ENCODE measurements at regions not wholly inside any gene's neighbourhood (a gene's known extent, or its start where the extent isn't known, plus 50 kb on each side); places are given as distances from the start of the nearest gene placed in this dataset.

DNA sequence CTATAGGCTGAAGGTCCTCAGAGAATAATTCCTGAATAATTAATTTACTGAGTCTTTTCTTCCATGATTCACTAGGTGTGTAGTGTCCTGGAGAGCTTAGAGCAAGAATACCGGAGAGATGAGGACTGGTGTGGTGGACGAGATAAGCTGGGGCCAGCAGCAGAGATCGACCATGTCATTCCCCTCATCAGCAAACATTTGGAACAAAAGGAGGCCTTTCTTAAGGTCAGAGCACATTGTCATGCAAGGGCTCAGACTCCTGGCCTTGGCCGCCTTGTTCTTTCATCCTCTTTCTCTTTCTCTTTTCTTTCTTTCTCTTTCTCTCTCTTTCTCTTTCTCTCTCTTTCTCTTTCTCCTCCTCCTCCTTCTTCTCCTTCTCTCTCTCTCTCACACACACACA lies 291.4 kb upstream of the UMPS start:
- no peak for DNase-seq (ENCODE audit: extremely low spot score)
- ChIA-PET CTCF (interaction anchor here (1.0 to 1.5 kb wide), 4 partner anchors 10 to 354 kb away, joined by 3 to 5 read pairs (median 3); no protein-coding TSS in a partner anchor), POLR2A (no interaction called here)
- TF ChIP-seq CTCF (IDR thresholded peaks at IDR 0.05; ENCODE audit: control extremely low read depth, extremely low read depth, low read depth, missing control alignments): no peak

DNA sequence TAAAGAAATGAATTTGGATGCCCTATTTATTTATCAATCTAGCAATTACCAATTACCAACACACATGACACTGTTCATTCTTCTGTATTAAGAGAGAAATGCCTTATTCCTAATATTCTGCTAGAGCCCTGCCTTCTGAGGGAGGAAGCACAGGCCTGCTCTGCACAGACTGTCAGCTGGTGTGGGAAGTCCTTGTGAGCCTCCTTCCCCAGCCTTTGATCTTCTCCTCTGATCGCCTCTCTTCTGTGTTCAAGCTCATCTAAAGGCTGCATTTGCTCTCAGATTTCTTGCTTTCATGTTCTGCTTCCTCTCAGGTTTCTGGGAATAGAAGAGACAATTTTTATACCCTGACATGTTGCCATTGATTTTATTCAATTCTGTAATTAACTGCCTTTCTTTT lies 290.6 kb upstream of the UMPS start:
- POLR2A ChIA-PET: no interaction called here
- DNase-seq (ENCODE audit: extremely low spot score): no peak
- CTCF ChIA-PET: interaction anchor here (0.8 to 2.8 kb wide), 7 partner anchors 11 to 355 kb away, joined by 3 to 9 read pairs (median 3); no protein-coding TSS in a partner anchor
- TF ChIP-seq CTCF (IDR thresholded peaks at IDR 0.05; ENCODE audit: control extremely low read depth, extremely low read depth, low read depth, missing control alignments): no peak

- DNase-seq (ENCODE audit: extremely low spot score): no peak
- ChIA-PET CTCF (interaction anchor here (1.2 to 2.8 kb wide), 2 partner anchors 12 to 27 kb away, joined by 4 to 9 read pairs; no protein-coding TSS in a partner anchor), POLR2A (no interaction called here)
- no peak for TF ChIP-seq CTCF (IDR thresholded peaks at IDR 0.05; ENCODE audit: control extremely low read depth, extremely low read depth, low read depth, missing control alignments)
Observed at GRCh38 chr3:124441766-124442165, 288.5 kb upstream of the UMPS start.

DNA sequence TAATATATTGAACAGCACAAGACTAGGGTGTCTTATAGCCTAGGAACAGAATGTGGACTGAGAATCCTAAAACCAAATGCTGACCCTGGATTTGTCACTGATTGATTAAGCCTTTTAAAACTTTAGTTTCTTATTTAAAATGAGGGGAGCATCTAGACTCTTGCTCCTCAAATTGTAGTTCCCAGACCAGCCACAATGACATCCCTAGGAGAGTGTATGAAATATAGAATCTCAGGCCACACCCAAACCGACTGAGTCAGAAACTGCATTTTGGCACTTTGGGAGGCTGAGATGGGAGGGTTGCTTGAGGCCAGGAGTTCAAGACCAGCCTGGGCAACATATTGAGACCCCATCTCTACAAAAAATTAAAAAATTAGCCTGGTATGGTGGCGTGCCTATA lies 287.8 kb upstream of the UMPS start:
- no peak for TF ChIP-seq CTCF (IDR thresholded peaks at IDR 0.05; ENCODE audit: control extremely low read depth, extremely low read depth, low read depth, missing control alignments)
- CTCF ChIA-PET: no interaction called here

GRCh38 chr3:124443446-124443845 lies 286.8 kb upstream of the UMPS start:
- DNase-seq (ENCODE audit: extremely low spot score): no peak
- ChIA-PET CTCF (interaction anchor here (1.0 to 6.4 kb wide), 3 partner anchors 8 to 23 kb away, joined by 3 to 35 read pairs (median 3); no protein-coding TSS in a partner anchor), POLR2A (no interaction called here)
- no peak for TF ChIP-seq CTCF (IDR thresholded peaks at IDR 0.05; ENCODE audit: control extremely low read depth, extremely low read depth, low read depth, missing control alignments)

More for the DNA sequence above, 287.8 kb upstream of the UMPS start:
- POLR2A ChIA-PET: no interaction called here
- no peak for DNase-seq (ENCODE audit: extremely low spot score)

DNA sequence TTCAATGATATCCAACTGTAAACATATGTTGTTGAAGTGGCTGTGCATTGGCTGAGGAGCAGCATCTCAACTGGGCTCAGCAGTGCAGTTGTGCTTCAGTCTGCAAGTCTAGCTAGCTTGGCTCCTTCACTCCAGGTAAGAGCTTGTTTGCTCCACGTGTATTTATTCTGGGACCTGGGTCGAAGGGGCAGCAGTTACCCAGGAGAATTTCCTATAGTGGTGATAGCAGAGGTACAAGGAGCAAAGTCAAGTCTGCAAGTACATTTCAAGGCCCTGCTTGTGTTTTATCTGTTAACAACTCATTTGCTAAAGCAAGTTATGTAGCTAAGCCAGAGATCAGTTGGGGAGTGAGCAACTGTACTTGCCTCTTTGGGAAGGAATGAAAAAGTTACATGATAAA lies 286.2 kb upstream of the UMPS start:
- CTCF ChIA-PET: interaction anchor here (1.1 to 6.4 kb wide), 4 partner anchors 10 to 23 kb away, joined by 3 to 35 read pairs (median 3); no protein-coding TSS in a partner anchor
- no peak for TF ChIP-seq CTCF (IDR thresholded peaks at IDR 0.05; ENCODE audit: control extremely low read depth, extremely low read depth, low read depth, missing control alignments)
- no peak for DNase-seq (ENCODE audit: extremely low spot score)
- POLR2A ChIA-PET: no interaction called here

Data from GM10248 (cell line).